A673 (cell line): ENCODE measurements at regions not wholly inside any gene's neighbourhood (a gene's known extent, or its start where the extent isn't known, plus 50 kb on each side); places are given as distances from the start of the nearest gene placed in this dataset.

ENCODE experiments used
- EZH2 ChIP-seq: fragments of 200-600 bp; sonication (generic); IDR thresholded peaks from 2 replicates; pipeline ENCODE4 v1.6.1; 2017; ENCODE audit warnings: borderline replicate concordance, low read depth, mild to moderate bottlenecking, mixed read lengths, antibody characterized with exemption, low read length; ENCODE audit not compliant: poor library complexity, severe bottlenecking
- TF ChIP-seq, protein P1 (sequence below): fragments of 300-800, 200-600 bp; sonication (generic); conservative IDR thresholded peaks from 2 replicates; pipeline ENCODE4 v1.5.1; 2017; ENCODE audit warnings: low read depth, mild to moderate bottlenecking, antibody characterized with exemption, low read length, moderate library complexity, mixed read lengths

DNA sequence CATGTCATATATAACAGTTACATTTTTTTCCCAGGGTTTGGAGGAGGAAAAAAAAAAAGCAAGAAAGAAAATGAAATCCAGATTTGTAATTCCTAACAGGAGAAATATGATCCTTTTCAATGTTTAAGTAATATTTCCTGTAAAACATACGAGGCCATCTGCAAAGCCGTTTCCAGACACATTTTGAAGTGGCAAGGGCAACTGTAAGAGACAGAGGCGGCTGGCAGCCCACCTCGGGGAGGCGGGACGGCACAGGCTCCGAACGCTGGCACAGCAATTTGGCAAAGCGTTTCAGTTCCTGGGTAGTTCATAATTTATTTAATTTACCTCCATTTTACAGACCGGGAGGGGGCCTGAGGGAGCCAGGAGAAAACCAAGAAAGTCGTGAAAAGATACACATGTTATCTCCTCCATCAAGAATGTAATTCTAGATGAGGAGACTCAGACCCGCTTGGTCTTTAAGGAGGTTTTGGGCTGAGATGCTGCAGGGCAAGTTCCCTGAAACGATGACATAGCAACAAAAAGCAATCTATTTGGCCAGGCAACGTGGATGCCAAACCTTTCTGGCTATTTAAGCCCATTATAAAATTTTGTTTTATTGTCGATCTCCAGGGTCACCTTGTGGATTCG, 448.5 kb upstream of the MKI67 start:
- TF ChIP-seq, protein P1, sequence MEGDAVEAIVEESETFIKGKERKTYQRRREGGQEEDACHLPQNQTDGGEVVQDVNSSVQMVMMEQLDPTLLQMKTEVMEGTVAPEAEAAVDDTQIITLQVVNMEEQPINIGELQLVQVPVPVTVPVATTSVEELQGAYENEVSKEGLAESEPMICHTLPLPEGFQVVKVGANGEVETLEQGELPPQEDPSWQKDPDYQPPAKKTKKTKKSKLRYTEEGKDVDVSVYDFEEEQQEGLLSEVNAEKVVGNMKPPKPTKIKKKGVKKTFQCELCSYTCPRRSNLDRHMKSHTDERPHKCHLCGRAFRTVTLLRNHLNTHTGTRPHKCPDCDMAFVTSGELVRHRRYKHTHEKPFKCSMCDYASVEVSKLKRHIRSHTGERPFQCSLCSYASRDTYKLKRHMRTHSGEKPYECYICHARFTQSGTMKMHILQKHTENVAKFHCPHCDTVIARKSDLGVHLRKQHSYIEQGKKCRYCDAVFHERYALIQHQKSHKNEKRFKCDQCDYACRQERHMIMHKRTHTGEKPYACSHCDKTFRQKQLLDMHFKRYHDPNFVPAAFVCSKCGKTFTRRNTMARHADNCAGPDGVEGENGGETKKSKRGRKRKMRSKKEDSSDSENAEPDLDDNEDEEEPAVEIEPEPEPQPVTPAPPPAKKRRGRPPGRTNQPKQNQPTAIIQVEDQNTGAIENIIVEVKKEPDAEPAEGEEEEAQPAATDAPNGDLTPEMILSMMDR = no peak
- no peak for TF ChIP-seq EZH2
